ENCODE measurements at regions not wholly inside any gene's neighbourhood (a gene's known extent, or its start where the extent isn't known, plus 50 kb on each side); places are given as distances from the start of the nearest gene placed in this dataset.

DNA sequence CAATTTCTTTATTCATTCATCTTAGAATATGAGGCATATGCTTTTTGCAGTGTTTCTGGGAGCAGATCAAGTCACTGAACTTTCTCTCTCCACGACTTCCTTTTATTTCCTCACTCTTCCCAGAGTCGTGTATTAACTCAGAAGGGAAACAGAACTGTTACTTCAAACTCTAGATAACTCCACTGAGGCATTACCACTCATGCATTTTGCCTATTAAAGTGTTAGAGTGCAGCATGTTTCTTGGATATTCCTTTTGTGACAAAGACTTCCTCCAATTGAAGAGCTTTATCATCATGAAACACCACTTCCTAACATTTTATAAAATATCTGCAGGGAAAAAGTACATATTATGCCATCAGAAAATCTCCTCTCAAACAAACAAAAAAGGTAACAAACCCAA, 797.4 kb upstream of the COBL start:
- no peak for DNase-seq

DNA sequence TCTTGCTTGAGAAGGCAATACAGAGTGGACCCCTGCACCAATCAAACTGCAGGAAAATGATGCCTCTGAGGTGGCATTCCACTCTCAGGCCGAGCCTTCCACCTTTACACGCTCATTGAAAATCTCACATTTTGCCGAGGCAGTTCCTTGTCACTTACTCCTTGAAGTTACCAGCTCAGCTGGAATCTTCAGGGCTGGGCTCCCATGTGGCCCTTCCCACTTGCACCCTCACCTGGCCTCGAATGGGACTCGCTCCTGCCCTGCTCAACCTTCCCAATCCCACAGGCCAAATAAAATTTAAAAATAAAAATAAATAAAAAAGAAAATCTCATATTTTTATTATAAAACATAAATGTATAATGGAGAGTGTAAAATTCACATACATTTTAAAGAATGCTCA, 790.7 kb upstream of the COBL start:
- DNase-seq = no peak

GRCh38 chr7:52095861-52096260, 779.3 kb upstream of the COBL start:
- no peak for DNase-seq

GRCh38 chr7:52091996-52092395, 775.4 kb upstream of the COBL start:
- no peak for DNase-seq

DNA sequence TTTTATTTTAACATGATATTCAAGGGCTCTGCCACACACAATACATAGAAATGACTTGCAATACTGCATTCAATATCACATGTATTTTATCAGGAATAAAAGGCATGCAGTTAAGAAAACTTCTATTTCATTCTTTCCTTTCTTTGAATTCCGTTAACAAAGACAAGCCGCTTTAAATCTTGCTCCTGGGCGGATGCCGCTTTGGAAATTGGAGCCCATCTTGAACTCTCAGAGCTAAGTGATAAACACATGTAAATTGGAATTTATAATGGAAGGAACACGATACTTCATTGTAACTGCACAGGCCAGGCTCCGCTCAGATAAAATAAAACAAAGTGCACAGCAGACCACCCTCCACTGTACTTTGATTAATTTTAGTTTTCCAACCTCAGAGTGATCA, 774.5 kb upstream of the COBL start:
- DNase-seq = no peak

GRCh38 chr7:52088008-52088901, 771.6 kb upstream of the COBL start:
- no peak for DNase-seq

DNA sequence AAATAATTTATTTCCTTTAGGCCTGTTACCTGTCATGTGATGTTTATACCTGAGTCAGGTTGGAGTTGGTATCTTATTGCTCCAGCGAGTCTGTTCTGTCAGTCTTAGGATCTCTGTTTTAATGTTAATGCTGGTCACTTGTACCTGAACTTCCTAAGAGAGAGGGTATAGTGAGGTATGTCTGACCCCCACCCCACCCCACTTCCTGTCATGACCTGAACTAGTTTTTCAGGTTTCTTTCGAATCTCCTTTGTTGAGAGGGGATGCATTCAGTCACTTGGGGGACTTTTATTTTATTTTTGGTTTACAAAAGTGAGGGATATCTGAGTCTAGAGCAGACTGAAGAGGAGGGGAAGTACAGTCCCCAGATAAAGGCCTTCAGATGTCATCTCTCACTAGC, 769.0 kb upstream of the COBL start:
- DNase-seq = no peak

DNA sequence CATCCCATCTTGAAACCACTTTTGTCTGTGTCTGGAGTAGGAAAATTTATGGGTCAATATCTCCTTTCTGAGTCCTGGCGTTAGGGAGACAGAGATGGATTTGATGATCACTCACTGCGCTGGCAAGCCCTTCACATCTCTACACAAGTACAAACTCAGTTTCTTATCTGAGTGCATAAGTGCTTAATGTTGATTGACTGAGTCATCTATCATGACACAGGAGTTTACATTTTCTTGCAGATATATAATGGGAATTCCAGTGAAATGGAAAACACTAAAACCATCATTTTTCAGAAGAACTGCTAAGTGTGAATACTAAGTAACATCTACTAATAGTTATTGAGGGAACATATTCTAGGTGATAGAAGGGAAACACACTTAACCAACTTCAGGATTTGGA, 763.9 kb upstream of the COBL start:
- DNase-seq = no peak

DNA sequence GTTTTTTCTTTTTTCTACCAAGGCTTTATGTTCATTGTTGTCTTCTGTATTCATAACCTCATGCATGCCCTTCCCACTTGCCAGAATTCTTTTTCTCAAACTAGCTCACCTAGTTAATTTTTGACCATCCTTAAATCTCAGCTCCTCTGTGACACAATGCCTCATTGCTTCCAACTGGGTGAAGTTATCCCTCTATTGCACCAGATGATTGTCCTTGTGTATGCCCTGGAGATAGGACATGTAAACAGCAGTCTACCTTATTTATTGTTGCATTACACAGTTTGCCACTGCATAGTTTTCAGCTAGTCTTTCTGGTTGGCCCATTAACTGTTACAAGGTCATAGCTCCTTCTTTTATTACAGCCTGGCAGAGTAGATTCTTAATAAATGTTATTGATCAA, 763.1 kb upstream of the COBL start:
- DNase-seq = no peak

DNA sequence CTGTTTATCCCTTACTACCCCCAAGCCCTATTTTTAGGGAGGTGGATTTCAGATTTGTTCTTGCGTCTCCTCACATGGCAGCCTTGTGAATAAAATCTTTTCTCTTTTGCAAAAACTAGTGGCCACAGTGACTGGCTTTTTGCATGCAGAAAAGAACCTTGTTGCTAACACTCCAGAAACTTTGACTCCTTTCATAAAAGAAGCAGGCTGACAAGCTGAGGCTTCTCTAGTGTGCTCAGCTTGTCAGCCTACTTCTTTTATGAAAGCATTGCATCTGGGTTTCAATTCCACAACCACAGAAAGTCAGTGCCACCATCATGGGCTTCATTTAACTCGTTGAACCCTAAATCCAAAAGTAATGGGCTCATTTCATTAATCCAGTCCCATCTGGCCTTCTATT, 761.0 kb upstream of the COBL start:
- DNase-seq = no peak

DNA sequence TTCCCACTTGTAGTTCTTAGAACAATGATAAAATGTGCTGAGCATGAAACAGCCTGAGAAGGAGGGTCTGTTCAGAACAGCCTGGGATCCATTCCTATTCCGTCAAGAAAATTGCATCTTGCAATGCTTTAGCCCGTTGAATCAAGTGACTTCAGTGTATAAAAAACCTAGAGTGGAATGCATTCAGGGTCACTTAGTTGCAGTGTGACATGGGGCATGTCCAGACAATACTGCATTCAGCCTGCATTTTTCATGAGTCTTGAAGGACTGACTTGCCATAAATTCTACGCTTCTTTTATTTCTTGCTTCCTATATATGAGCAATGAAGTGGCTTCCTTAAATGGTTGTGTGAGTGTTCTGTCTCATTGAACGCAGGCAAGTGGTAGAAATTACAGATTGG, 758.3 kb upstream of the COBL start:
- DNase-seq = no peak

DNA sequence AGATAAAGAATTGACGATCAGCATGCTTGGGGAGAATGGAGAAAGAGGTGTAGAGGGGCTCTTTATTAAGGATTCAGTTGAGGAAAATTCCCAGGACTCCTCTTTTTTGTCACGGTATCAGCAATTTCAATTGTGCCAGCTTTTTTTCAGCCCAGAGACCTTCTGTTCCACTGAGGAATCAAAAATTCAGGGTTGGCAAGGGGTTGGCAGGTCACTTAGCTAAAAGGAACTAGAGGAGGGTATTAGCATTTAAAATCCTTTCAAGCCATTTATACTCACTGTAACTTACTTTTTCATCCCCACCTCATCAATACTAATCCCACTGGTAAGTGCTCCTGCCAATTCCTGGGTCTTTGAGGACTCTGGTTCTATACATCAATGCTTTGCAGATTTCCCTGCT, 757.5 kb upstream of the COBL start:
- no peak for DNase-seq

DNA sequence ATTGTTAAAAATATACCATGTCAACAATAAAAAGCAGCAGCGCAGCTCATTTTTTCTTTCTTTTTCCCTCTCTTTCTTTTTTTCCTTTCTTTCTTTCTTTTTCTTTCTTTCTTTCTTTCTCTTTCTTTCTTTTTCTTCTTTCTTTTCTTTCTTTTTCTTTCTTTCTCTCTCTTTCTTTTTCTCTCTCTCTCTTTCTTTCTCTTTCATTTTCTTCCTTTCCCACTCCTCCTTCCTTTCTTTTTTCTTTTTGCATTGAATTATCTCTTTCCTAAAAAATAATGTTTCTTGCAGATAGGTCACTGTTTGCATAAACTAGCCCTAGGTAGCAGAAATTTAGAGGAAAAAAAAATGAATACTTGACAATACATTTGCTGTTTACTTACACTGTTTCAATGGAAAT, 755.1 kb upstream of the COBL start:
- DNase-seq = no peak

DNA sequence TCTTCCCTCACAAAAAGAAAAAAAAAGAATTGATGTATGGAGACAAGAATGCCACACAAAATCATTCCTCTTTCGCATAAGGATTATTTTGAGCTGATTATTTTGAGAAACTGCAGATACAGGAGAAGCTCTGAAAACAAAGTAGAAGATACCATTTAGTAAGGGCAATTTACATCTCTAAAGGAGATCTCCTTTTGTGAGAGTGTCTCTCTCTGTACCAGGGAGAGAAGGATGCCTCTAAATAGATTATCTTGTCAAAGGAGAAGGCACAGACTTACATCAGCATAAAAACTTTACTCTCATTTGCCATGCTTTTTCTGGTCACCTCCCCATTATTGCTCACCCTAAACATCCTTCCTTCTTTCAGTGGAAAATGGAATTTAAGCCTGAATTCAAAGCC, 747.9 kb upstream of the COBL start:
- no peak for DNase-seq

DNA sequence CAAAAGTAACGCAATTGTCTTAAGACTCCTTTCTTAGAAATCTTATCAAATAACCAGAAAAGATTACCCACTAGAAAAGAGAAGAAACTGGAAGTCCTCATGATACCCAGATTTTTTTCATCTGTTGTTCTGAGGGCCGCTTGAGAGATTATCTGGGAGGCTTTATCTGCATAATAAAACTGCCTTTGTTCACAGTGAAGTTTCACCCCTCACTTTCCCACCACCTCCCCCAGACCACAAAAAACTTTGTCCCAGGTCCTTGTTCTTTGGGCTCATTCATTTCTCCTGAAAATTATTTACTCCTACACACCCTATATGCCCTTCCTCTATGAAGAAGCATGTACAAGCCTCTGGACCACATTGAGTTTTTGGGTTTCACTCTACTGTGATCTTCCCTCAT, 745.1 kb upstream of the COBL start:
- no peak for DNase-seq

GRCh38 chr7:52053525-52053924, 736.9 kb upstream of the COBL start:
- DNase-seq = no peak

DNA sequence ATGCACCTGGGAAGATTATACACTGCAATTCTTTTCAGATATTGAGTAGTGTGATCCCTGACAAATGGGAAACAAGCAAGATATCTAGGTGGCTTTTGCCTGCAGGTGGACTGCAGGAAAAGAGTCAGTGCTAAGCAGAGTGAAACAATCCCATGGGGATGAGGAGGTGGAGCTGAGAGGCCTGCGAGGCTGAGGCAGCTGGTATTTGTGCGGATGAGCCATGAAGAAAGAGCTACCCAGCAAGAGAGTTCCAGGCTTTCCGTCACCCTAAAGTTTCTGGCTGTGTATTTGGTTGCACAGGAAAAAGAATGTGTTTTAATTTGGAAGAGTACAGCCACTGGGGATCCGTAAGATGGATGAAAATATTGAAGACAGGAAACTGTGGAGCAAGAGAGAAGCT, 714.1 kb upstream of the COBL start:
- no peak for DNase-seq

DNA sequence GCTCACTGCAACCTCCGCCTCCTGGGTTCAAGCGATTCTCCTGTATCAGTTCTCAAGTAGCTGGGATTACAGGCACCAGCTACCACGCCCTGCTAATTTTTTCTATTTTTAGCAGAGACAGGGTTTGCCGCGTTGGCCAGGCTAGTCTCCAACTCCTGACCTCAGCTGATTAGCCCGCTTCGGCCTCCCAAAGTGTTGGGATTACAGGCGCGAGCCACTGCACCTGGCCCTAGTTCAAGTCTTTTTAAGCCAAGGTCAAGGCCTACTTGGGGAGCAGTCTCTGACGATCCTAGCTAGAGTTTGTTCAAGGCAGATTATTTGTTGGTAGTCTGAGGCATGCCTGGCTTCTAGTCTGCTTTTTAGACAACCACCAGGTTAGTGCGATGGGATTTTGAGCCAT, 709.5 kb upstream of the COBL start:
- DNase-seq = no peak

DNA sequence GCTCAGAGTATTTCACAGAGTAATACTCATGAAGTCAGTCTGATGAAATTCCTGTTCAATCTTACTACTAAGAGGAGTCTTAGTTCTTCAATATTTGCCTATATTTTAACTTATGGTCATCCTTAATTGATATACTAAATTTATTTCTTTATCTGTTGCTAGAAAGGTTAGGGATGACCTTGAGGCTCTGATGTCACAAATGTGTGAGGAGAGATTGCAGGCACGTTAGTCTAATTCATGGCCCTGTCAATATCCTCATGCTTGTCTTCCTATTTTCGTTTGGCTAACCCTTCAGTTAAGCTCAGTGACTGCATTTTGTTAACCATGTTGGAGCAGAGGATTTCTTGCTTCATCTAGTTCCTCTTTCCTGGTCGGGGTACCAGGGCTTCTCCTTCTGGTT, 704.7 kb upstream of the COBL start:
- no peak for DNase-seq

GRCh38 chr7:52018680-52019054, 702.1 kb upstream of the COBL start:
- no peak for DNase-seq

DNA sequence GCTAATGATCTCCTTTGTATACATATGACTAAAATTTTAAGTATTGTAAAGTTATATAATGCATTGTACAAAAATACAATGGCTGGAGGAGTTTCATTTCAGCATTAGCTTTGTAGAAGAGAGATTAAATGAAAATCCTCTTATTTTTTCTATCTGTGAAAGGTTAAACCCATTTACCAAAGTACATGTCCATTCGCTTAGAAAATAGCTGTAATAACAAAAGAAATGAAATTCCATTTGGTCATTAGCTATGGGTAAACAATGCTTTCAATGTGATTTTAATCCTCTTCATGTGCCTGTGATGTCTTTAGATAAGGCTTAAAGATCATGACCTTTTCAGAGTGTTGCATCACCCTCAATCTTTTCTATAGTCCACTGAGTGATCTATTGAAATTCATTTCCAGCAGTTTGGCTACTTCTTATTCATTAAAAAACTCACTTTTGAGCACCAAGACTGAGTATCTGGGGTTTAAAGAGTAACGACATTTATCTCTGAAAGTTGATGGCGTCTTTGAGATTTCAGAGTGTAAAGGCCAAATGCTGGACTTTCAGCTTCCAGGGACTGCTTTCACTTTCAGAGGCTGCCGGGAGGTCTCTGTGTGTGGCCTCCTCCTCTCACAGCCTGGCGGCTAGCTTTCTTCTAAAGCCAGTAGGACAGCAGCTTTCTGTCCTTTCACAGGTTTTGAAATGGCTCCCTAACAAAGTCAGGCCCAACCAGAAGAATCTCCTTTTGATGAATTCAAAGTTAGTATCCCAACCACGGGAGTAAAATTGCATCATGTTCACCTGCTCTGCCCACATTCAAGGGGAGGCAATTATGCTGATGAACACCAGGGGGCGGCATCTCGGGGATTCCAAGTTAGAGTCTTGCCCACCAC, 701.4 kb upstream of the COBL start:
- DNase-seq = peak; percentile 24

GRCh38 chr7:52009181-52009580, 692.6 kb upstream of the COBL start:
- no peak for DNase-seq

GRCh38 chr7:52006674-52007073, 690.1 kb upstream of the COBL start:
- no peak for DNase-seq

GRCh38 chr7:52005613-52006012, 689.0 kb upstream of the COBL start:
- no peak for DNase-seq

All from activated CD4-positive, alpha-beta T cell treated with anti-CD3 and anti-CD28 coated beads, Interleukin-2, amount 50 U/mL, for 16 hours (primary cell).